ENCODE measurements at regions not wholly inside any gene's neighbourhood (a gene's known extent, or its start where the extent isn't known, plus 50 kb on each side); places are given as distances from the start of the nearest gene placed in this dataset.

GRCh38 chr1:194731025-194731424 lies 1544.6 kb upstream of the B3GALT2 start:
- FAIRE-seq (no peak), DNase-seq (no peak)
- Histone ChIP-seq H3K9me3 (ENCODE audit: control insufficient read depth in 2 of 2, insufficient read depth in 1 of 2, low read depth in 1 of 2, low read length in 1 of 2) (no peaks in the 10 kb centered on the region), H3K36me3 (ENCODE audit: control insufficient read depth in 3 of 3, insufficient read depth in 2 of 3, low read depth in 1 of 3, low read length in 3 of 3) (no peaks in the 10 kb centered on the region), H3K4me1 (ENCODE audit: control insufficient read depth in 3 of 3, insufficient read depth in 2 of 3, low read depth in 1 of 3, low read length in 2 of 3) (no peaks in the 10 kb centered on the region), H3K27me3 (ENCODE audit: control insufficient read depth in 3 of 3, insufficient read depth in 3 of 3, low read length in 3 of 3) (no peaks in the 10 kb centered on the region), H3K27ac (ENCODE audit: low read depth in 1 of 3, low read length in 2 of 3) (no peak overlapping the region), H3K4me3 (ENCODE audit: low read depth in 1 of 3, low read length in 3 of 3) (no peak overlapping the region)

GRCh38 chr1:194730304-194730703 lies 1543.9 kb upstream of the B3GALT2 start:
- H3K27me3 ChIP-seq (ENCODE audit: control insufficient read depth in 3 of 3, insufficient read depth in 3 of 3, low read length in 3 of 3): no peaks in the 10 kb centered on the region
- no peaks in the 10 kb centered on the region for H3K4me1 ChIP-seq (ENCODE audit: control insufficient read depth in 3 of 3, insufficient read depth in 2 of 3, low read depth in 1 of 3, low read length in 2 of 3)
- DNase-seq: no peak
- no peak overlapping the region for H3K4me3 ChIP-seq (ENCODE audit: low read depth in 1 of 3, low read length in 3 of 3)
- H3K27ac ChIP-seq (ENCODE audit: low read depth in 1 of 3, low read length in 2 of 3): no peak overlapping the region
- no peaks in the 10 kb centered on the region for H3K9me3 ChIP-seq (ENCODE audit: control insufficient read depth in 2 of 2, insufficient read depth in 1 of 2, low read depth in 1 of 2, low read length in 1 of 2)
- FAIRE-seq: no peak
- WGBS, 3 donors: 56 to 63% (median 57%) methylated on average over 3 of the region's 3 CpGs
- H3K36me3 ChIP-seq (ENCODE audit: control insufficient read depth in 3 of 3, insufficient read depth in 2 of 3, low read depth in 1 of 3, low read length in 3 of 3): no peaks in the 10 kb centered on the region

GRCh38 chr1:194723067-194723466 lies 1536.7 kb upstream of the B3GALT2 start:
- no peaks in the 10 kb centered on the region for H3K36me3 ChIP-seq (ENCODE audit: control insufficient read depth in 3 of 3, insufficient read depth in 2 of 3, low read depth in 1 of 3, low read length in 3 of 3)
- FAIRE-seq (no peak), DNase-seq (no peak)
- no peak overlapping the region for H3K27ac ChIP-seq (ENCODE audit: low read depth in 1 of 3, low read length in 2 of 3)
- H3K4me3 ChIP-seq (ENCODE audit: low read depth in 1 of 3, low read length in 3 of 3): no peak overlapping the region
- no peaks in the 10 kb centered on the region for H3K4me1 ChIP-seq (ENCODE audit: control insufficient read depth in 3 of 3, insufficient read depth in 2 of 3, low read depth in 1 of 3, low read length in 2 of 3)
- no peaks in the 10 kb centered on the region for H3K27me3 ChIP-seq (ENCODE audit: control insufficient read depth in 3 of 3, insufficient read depth in 3 of 3, low read length in 3 of 3)
- no peaks in the 10 kb centered on the region for H3K9me3 ChIP-seq (ENCODE audit: control insufficient read depth in 2 of 2, insufficient read depth in 1 of 2, low read depth in 1 of 2, low read length in 1 of 2)

GRCh38 chr1:194717941-194718340 lies 1531.5 kb upstream of the B3GALT2 start:
- H3K27ac ChIP-seq (ENCODE audit: low read depth in 1 of 3, low read length in 2 of 3): no peak overlapping the region
- no peaks in the 10 kb centered on the region for H3K4me1 ChIP-seq (ENCODE audit: control insufficient read depth in 3 of 3, insufficient read depth in 2 of 3, low read depth in 1 of 3, low read length in 2 of 3)
- FAIRE-seq (no peak), DNase-seq (no peak)
- H3K36me3 ChIP-seq (ENCODE audit: control insufficient read depth in 3 of 3, insufficient read depth in 2 of 3, low read depth in 1 of 3, low read length in 3 of 3): no peaks in the 10 kb centered on the region
- H3K9me3 ChIP-seq (ENCODE audit: control insufficient read depth in 2 of 2, insufficient read depth in 1 of 2, low read depth in 1 of 2, low read length in 1 of 2): no peaks in the 10 kb centered on the region
- no peak overlapping the region for H3K4me3 ChIP-seq (ENCODE audit: low read depth in 1 of 3, low read length in 3 of 3)
- no peaks in the 10 kb centered on the region for H3K27me3 ChIP-seq (ENCODE audit: control insufficient read depth in 3 of 3, insufficient read depth in 3 of 3, low read length in 3 of 3)
- WGBS, 3 donors: 26 to 29% (median 27%) methylated on average over 1 of the region's 1 CpG

- Histone ChIP-seq H3K27me3 (ENCODE audit: control insufficient read depth in 3 of 3, insufficient read depth in 3 of 3, low read length in 3 of 3) (no peaks in the 10 kb centered on the region), H3K27ac (ENCODE audit: low read depth in 1 of 3, low read length in 2 of 3) (no peak overlapping the region), H3K4me3 (ENCODE audit: low read depth in 1 of 3, low read length in 3 of 3) (no peak overlapping the region), H3K9me3 (ENCODE audit: control insufficient read depth in 2 of 2, insufficient read depth in 1 of 2, low read depth in 1 of 2, low read length in 1 of 2) (no peaks in the 10 kb centered on the region), H3K4me1 (ENCODE audit: control insufficient read depth in 3 of 3, insufficient read depth in 2 of 3, low read depth in 1 of 3, low read length in 2 of 3) (no peaks in the 10 kb centered on the region), H3K36me3 (ENCODE audit: control insufficient read depth in 3 of 3, insufficient read depth in 2 of 3, low read depth in 1 of 3, low read length in 3 of 3) (no peaks in the 10 kb centered on the region)
- WGBS, 3 donors: 76 to 87% (median 78%) methylated on average over 1 of the region's 1 CpG
- DNase-seq (no peak), FAIRE-seq (no peak)
These were observed 1530.9 kb upstream of the B3GALT2 start for GRCh38 chr1:194717334-194717733.

GRCh38 chr1:194710671-194711070 lies 1524.3 kb upstream of the B3GALT2 start:
- DNase-seq: no peak
- Histone ChIP-seq H3K4me3 (ENCODE audit: low read depth in 1 of 3, low read length in 3 of 3) (no peak overlapping the region), H3K36me3 (ENCODE audit: control insufficient read depth in 3 of 3, insufficient read depth in 2 of 3, low read depth in 1 of 3, low read length in 3 of 3) (no peaks in the 10 kb centered on the region), H3K4me1 (ENCODE audit: control insufficient read depth in 3 of 3, insufficient read depth in 2 of 3, low read depth in 1 of 3, low read length in 2 of 3) (no peaks in the 10 kb centered on the region), H3K27me3 (ENCODE audit: control insufficient read depth in 3 of 3, insufficient read depth in 3 of 3, low read length in 3 of 3) (no peaks in the 10 kb centered on the region), H3K27ac (ENCODE audit: low read depth in 1 of 3, low read length in 2 of 3) (no peak overlapping the region), H3K9me3 (ENCODE audit: control insufficient read depth in 2 of 2, insufficient read depth in 1 of 2, low read depth in 1 of 2, low read length in 1 of 2) (no peaks in the 10 kb centered on the region)
- 81 to 91% (median 87%) methylated on average over 2 of the region's 2 CpGs for WGBS, 3 donors
- no peak for FAIRE-seq

- Histone ChIP-seq H3K4me3 (ENCODE audit: low read depth in 1 of 3, low read length in 3 of 3) (no peak overlapping the region), H3K27me3 (ENCODE audit: control insufficient read depth in 3 of 3, insufficient read depth in 3 of 3, low read length in 3 of 3) (no peaks in the 10 kb centered on the region), H3K36me3 (ENCODE audit: control insufficient read depth in 3 of 3, insufficient read depth in 2 of 3, low read depth in 1 of 3, low read length in 3 of 3) (no peaks in the 10 kb centered on the region), H3K27ac (ENCODE audit: low read depth in 1 of 3, low read length in 2 of 3) (no peak overlapping the region), H3K9me3 (ENCODE audit: control insufficient read depth in 2 of 2, insufficient read depth in 1 of 2, low read depth in 1 of 2, low read length in 1 of 2) (no peaks in the 10 kb centered on the region), H3K4me1 (ENCODE audit: control insufficient read depth in 3 of 3, insufficient read depth in 2 of 3, low read depth in 1 of 3, low read length in 2 of 3) (no peaks in the 10 kb centered on the region)
- DNase-seq (no peak), FAIRE-seq (no peak)
- 54 to 74% (median 58%) methylated on average over 3 of the region's 3 CpGs for WGBS, 3 donors
These were observed 1523.0 kb upstream of the B3GALT2 start for GRCh38 chr1:194709439-194709838.

- no peak overlapping the region for H3K27ac ChIP-seq (ENCODE audit: low read depth in 1 of 3, low read length in 2 of 3)
These were observed 1520.7 kb upstream of the B3GALT2 start for GRCh38 chr1:194707074-194707473.

GRCh38 chr1:194705123-194705854 lies 1518.9 kb upstream of the B3GALT2 start:
- H3K4me1 ChIP-seq (ENCODE audit: control insufficient read depth in 3 of 3, insufficient read depth in 2 of 3, low read depth in 1 of 3, low read length in 2 of 3): no peaks in the 10 kb centered on the region
- no peaks in the 10 kb centered on the region for H3K9me3 ChIP-seq (ENCODE audit: control insufficient read depth in 2 of 2, insufficient read depth in 1 of 2, low read depth in 1 of 2, low read length in 1 of 2)
- no peaks in the 10 kb centered on the region for H3K27me3 ChIP-seq (ENCODE audit: control insufficient read depth in 3 of 3, insufficient read depth in 3 of 3, low read length in 3 of 3)
- FAIRE-seq (no peak), DNase-seq (no peak)
- H3K27ac ChIP-seq (ENCODE audit: low read depth in 1 of 3, low read length in 2 of 3): no peak overlapping the region
- WGBS, 3 donors: 60 to 69% (median 60%) methylated on average over 3 of the region's 3 CpGs
- no peaks in the 10 kb centered on the region for H3K36me3 ChIP-seq (ENCODE audit: control insufficient read depth in 3 of 3, insufficient read depth in 2 of 3, low read depth in 1 of 3, low read length in 3 of 3)
- no peak overlapping the region for H3K4me3 ChIP-seq (ENCODE audit: low read depth in 1 of 3, low read length in 3 of 3)

More at GRCh38 chr1:194707074-194707473, 1520.7 kb upstream of the B3GALT2 start:
- Histone ChIP-seq H3K36me3 (ENCODE audit: control insufficient read depth in 3 of 3, insufficient read depth in 2 of 3, low read depth in 1 of 3, low read length in 3 of 3) (no peaks in the 10 kb centered on the region), H3K4me1 (ENCODE audit: control insufficient read depth in 3 of 3, insufficient read depth in 2 of 3, low read depth in 1 of 3, low read length in 2 of 3) (no peaks in the 10 kb centered on the region), H3K27me3 (ENCODE audit: control insufficient read depth in 3 of 3, insufficient read depth in 3 of 3, low read length in 3 of 3) (no peaks in the 10 kb centered on the region), H3K4me3 (ENCODE audit: low read depth in 1 of 3, low read length in 3 of 3) (no peak overlapping the region), H3K9me3 (ENCODE audit: control insufficient read depth in 2 of 2, insufficient read depth in 1 of 2, low read depth in 1 of 2, low read length in 1 of 2) (no peaks in the 10 kb centered on the region)
- FAIRE-seq (no peak), DNase-seq (no peak)
- 78 to 89% (median 87%) methylated on average over 6 of the region's 6 CpGs for WGBS, 3 donors
